GM18505 (cell line): ENCODE measurements at regions not wholly inside any gene's neighbourhood (a gene's known extent, or its start where the extent isn't known, plus 50 kb on each side); places are given as distances from the start of the nearest gene placed in this dataset.
"Not testable (repeated sequence)": the region's sequence is repeated elsewhere in the genome, so short reads cannot be mapped to it uniquely, and the experiment has no call there.

Source experiments
- ATAC-seq: cut with Tn5 transposase; IDR thresholded peaks from one replicate; pipeline ENCODE4 v1.9.1; 2021; ENCODE audit not compliant: unreplicated experiment
- POLR2A ChIP-seq: IDR thresholded peaks from 4 replicates; pipeline ENCODE4 v1.6.1; 2011; ENCODE audit warnings: borderline replicate concordance; ENCODE audit not compliant: insufficient read depth, insufficient read length; ENCODE audit errors: extremely low read depth

DNA sequence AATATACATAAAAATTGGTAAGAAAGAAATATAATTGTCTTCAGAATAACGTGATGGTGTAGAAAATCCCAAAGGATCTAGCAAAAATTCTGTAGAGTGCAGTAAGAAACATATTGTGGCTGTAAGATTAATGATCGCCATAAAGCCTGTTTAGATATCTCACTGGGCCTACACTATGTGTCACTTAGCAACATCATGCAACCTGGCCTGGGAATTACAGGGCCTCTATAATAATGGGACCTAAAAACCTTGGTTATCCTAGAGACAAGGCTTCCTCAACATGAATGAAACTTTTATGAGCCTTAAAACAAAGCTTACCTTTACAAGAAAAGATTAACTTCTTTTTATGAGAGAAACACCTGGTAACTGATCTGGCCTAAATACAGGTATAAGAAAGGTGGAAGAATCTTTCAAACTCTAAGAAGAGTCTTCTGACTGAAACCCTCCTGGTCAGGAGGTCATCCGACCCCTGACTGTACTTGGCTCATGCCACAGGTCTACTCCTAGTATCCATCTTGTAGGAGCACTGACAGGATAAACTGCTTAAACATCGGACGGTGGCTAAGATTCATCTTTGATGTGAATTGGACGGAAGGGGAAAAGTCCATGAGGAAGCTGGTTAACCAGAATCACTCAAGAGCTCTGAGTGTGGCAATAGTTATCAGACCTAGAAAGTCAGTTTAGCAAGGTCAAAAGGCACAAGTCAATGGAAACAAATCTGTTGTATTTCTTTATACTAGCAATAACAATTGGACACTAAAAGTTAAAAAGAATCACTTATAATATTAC lies 1155.1 kb upstream of the SORCS1 start:
- no peak for ATAC-seq
- no peak for TF ChIP-seq POLR2A

DNA sequence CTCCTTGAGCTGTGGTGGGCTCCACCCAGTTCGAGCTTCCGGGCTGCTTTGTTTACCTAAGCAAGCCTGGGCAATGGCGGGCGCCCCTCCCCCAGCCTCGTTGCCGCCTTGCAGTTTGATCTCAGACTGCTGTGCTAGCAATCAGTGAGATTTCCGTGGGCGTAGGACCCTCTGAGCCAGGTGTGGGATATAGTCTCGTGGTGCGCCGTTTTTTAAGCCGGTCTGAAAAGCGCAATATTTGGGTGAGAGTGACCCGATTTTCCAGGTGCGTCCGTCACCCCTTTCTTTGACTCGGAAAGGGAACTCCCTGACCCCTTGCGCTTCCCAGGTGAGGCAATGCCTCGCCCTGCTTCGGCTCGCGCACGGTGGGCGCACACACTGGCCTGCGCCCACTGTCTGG lies 1151.1 kb upstream of the SORCS1 start:
- not testable (repeated sequence) for ATAC-seq

DNA sequence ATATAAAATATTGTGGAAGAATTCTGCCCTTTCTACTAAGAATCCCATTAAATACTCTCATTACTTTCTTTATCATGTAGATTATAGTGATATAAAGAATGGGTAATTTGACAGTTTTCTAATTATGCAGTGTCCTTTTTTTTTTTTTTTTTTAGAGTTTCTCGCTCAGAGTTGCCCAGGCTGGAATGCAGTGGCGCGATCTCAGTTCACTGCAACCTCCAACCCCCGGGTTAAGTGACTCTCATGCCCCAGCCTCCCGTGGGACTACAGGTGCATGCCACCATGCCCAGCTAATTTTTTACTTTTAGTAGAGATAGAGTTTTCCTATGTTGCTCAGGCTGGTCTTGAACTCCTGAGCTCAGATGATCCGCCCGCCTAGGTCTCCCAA lies 1143.4 kb upstream of the SORCS1 start:
- ATAC-seq, result no peak
- TF ChIP-seq POLR2A, result no peak

DNA sequence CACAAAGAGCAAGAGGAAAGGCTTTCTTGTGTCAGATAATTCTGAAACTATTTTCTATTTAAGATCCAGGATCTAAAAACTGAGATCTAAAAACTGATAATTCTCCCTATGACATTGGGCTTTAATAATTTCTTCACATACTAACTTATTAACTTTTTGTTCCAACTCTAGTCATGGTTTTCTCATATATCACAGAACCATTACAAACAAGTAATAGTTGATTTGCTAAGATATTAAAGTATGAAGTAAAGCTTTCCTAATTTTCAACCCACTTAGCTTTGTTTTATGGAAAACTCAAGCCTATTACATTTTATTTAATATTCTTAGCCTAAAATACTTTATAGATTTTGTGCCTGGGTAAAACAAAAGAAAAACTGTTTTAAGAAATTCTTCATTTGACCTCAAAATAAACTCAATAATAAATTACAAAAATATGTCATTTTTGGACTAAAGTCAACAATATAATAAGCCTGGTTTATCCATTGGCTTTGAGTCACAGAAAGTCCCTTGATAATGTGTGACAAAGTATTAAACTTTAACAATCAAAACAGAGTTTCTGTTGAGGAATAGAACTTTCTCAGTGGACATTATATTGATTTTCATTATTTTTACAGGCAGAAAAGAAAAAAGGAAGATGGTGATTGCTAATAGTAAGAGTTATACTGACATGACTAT lies 1142.9 kb upstream of the SORCS1 start:
- no peak for ATAC-seq
- no peak for TF ChIP-seq POLR2A

DNA sequence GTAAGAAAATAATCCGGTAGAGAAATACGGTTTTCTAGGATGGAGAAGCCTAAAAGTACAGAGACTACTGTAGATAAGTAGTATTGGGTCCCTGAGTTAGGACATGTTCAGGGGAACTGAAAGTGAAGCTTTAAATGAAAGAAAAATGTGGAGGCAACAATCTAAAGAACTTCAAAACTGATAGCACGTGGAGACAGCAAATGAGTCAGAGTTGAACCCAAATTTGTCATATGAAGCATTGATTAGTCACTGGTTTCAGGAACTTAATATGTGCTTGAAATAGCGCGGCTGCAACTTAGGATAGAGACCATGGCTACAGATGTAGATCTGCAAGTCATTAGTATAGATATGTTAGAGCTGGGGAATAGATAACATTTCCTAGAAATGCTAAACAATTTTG lies 1138.6 kb upstream of the SORCS1 start:
- TF ChIP-seq POLR2A, result no peak
- no peak for ATAC-seq

DNA sequence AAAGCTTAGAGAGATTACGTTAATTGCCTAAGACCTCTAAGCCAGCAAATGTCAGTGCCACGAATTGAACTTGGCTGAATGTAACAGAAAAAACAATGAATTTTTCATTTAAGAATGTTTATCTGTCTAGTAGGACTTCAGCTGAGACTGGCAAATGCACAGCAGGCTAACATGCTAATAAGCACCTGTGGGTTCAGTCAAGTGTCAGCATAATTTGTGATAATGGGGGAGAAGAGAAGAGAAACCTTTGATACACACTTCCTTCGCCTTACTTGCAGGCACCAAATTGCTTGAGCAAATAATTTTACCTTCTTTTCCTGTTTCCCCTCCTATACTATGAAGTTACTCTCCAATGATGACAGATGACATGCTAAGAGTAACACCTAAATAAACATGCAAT lies 1136.5 kb upstream of the SORCS1 start:
- TF ChIP-seq POLR2A, result no peak
- no peak for ATAC-seq

DNA sequence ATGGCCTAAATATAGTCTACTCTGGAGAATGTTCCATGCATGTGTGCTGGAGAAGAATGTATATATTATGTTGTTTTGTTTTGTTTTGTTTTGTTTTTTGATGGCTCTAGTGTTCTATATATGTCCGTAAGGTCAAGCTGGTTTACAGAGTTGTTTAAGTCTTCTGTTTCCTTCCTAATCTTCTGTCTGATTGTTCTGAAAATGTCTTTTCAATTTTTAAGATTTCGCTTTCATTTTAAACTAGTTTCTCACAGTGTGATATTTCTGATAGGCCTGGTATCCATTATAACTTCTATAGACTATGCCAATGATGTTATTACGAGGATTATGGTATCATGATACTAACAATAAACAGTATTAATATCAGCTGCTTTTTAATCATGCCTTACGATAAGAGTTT lies 1126.3 kb upstream of the SORCS1 start:
- no peak for ATAC-seq
- TF ChIP-seq POLR2A, result no peak

DNA sequence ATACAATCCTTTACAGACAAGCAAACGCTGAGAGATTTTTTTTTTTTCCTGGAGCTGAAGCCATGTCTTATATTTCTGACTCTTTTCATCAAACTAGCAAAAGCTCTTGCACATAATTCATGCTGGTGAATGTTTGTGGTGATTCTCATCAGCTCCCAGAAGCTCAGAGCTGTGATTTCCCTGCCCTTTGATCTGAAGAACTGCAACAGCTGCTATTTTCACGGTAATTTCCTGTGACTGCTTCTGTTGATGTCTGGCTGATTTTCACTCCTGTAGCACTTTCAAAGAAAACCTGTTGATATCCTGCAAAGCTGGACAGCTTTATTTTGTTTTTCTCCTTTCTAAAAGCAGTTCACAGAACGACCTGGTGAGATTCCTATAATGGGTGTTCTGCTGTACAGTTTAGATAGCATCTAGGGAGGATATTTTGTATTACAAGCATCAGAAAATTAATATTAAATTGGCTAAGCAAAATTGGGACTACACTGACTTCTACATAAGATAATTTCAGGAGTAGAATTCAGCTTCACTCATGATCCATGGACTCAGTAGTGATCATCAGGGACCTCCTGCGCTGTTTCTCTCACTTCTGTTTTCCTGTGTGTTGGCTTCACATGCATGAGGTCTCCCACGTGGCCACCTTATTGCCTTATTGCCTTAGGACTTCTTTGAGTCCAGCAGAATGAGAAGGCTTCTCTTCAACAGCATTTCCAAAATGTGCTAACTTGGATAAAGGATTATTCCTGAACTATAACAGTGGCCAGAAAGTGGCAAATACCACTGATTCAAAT lies 1111.6 kb upstream of the SORCS1 start:
- TF ChIP-seq POLR2A, result no peak
- ATAC-seq, result no peak

DNA sequence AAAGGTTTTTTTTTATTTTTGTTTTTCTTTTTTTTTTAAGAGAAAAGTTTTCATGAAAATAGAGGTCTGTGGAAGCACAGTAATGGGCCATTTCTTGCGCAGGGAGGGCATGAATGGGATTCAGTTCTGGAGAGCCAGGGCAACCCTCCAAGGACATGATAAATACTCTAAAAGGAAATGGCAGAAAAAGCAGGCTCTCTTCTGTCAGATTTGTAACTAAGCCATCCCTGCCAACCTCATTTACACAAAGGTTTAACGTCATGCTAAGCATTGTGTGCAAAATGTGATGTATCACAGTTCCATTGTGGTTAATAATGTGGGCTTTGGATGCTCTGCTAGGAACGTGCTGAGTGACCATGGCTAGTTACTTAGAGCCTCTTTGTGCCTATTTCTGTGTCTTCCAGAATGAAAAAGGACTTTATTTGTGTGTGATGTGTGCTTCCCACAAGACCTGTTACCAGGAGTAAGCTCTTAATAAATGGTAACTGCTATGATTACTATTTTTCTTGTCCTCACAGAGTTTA lies 1095.9 kb upstream of the SORCS1 start:
- TF ChIP-seq POLR2A, result no peak
- no peak for ATAC-seq

DNA sequence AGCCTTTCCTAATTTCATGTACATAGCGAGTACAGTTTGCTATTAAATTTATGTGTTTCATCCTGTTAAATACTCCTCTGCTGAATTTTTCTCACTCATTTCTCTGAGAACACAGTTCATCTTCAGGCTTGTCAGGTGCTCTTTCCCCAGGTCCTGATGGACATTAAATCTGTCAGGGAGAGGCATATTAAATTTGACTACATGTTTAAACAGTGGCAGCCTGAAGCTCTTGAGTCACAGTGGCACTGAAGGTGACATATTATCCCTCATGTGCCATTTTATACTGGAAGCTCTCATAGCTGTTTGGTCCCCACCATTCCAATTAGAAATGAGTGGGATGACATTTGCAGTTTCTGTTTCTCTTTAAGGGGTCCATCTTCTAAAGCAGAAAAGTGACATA lies 1089.6 kb upstream of the SORCS1 start:
- no peak for TF ChIP-seq POLR2A
- no peak for ATAC-seq

DNA sequence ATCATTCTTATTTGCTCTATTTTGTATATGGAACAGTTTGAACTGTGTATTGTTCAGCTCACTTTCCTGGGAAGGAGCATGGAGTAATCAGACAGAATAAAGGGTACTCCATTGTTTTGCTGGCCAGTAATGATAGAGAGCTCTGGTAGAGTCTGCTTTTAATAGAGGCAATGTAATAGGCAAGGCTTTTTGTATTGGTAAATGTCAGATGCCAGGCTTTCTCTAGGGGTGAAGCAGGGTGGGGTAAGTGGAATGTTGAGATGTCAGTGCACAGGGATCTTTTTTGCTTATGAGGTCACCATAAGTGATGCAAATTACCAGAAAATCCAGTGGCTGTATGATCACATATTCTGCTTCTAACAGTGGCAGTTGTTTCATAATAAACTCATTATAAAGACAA lies 1088.3 kb upstream of the SORCS1 start:
- ATAC-seq, result no peak

DNA sequence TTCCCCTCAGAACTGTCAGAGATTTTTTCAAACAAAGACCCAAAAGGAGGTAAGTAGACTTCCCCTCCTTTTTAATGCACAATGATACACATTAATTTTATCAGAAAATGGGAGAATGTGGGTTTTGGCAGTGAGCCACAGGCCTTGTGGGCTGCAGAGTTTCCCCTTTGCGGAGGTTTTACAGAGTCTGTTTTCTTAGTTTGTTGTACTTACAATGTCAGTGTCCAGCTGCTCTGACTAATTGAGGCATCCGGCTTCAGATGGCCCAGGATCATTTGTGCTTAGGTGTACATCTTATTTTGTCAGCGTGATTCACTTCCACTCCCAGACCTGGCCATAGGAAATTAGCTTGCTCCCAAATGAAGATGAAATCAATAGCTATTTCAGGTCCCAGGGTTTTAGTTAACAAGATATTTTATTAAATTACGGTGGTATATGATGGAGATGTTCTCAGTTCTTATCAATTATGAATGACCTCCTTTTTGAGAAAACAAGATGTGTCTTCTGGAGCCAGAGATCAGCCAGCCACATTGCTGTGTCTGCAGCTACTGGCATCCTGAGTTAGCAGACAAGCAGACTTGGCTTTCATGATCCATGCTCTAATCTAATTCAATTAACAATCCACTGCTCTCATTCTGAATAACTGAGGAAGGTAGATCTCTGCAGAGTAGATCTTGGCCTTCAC lies 1086.6 kb upstream of the SORCS1 start:
- no peak for ATAC-seq
- TF ChIP-seq POLR2A, result no peak

More for the DNA sequence above, 1088.3 kb upstream of the SORCS1 start:
- no peak for TF ChIP-seq POLR2A

DNA sequence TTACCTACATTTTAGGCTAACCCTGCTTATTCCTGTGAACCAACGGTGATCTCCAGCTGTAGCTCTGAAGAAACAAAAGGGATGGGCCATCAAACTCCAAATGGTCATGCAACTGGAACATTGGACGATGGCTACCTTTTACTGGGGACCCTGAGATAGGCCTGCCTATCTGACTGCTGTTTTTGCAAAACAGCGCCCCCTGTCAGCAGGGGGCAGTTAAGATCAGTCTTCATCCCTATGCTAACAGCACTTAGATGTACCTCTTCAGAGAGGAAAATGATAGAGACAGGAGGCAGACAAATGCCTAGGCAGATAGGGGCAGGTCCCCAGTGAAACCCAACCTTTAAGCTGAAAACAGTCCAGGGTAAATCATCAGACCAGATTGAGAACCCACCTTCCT lies 1085.4 kb upstream of the SORCS1 start:
- no peak for ATAC-seq
- no peak for TF ChIP-seq POLR2A

DNA sequence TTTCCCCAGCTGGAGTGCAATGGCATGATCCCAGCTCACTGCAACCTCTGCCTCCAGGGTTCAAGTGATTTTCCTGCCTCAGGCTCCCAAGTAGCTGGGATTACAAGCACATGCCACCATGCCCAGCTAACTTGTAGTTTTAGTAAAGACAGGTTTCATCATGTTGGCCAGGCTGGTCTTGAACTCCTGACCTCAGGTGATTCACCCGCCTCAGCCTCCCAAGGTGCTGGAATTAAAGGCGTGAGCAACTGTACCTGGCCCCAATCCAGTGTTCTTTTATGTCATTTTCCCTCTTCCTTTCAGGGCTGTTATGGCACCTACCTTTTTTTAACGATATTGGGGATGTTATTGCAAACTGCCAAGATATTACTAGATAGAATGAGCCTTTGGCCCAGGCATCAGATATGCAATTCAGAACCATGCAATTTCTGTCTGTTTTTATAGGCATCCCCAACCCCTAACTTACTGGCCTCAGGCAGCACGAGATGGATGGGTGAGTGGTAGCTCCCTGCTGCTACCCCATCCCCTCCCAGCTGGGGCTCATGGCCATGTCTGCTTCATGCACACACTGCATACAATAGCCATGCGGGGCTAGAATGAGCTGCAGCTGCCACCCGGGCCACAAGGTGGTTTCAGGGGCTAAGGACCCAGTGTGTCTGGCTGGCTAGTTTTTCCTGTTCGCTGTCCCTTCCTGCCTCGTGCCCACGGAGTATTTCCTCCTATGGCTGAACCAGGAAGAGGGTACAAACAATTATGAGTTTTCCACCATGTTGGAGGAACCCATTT lies 1080.1 kb upstream of the SORCS1 start:
- no peak for ATAC-seq
- no peak for TF ChIP-seq POLR2A
